ENCODE measurements at regions not wholly inside any gene's neighbourhood (a gene's known extent, or its start where the extent isn't known, plus 50 kb on each side); places are given as distances from the start of the nearest gene placed in this dataset.
"Not testable (repeated sequence)": the region's sequence is repeated elsewhere in the genome, so short reads cannot be mapped to it uniquely, and the experiment has no call there.

- no peak for DNase-seq (ENCODE audit: low spot score)
Measured at GRCh38 chr4:23956601-23957364, 66.9 kb upstream of the PPARGC1A start.

DNA sequence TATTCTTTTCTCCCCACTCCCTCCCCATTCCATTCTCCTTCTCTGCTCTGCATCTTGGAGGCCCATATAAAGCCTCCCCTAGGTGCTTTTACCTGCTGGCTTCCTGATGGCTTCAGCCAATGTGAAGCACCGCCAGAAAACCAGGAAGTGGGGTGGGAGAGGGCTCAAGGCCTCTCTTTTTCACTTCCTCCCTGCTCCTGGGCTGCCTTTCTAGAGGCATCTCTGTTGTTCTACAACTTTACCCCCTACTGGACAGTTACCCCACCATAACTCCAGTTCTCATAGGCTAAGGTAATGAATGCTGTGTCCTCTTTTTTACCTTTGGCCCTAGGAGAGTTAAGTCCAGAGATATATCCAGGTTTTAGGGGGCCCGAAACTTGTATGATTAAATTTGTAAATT, 62.4 kb upstream of the PPARGC1A start:
- DNase-seq (ENCODE audit: low spot score) = no peak

DNA sequence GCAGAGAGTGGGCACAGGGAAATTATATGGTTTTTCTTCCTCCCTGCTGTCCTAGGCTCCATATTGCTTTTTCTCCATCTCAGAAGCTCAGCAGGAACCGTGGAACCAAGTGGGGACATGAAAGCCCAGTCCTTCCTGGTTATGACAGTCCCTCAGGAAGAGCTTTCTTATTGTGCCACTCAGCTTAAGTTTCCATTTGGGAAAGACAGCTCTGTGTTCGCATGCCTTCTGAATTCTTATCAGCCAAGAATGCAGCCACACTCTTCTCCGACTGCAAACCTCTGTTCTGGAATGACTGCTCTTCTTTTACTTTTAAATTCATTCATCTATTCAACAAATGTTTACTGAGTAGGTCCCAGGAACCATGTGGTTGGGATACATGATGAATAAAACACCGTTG, 58.0 kb upstream of the PPARGC1A start:
- no peak for DNase-seq (ENCODE audit: low spot score)

DNA sequence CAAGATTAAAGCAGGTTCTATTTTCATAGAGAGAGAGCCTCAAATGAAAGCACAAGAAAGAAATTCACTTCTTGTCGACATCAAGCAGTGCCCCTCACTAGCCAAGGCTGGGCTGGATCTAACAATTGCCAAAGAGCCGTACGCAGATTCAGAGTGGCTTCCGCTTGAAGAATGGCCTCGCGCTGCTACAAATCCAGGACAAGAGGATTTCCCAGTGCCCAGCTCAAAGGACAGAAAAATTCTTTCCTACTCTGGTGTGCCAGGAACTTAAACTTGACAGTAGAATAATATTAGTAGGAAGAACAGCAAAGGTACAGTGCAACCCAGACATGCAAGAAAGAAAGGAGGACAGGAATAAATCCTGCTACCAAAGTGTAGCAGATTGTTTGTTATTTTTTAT, 56.5 kb upstream of the PPARGC1A start:
- no peak for DNase-seq (ENCODE audit: low spot score)

- DNase-seq (ENCODE audit: low spot score) = no peak
Measured at GRCh38 chr4:23945451-23946017, 55.7 kb upstream of the PPARGC1A start.

GRCh38 chr4:23944556-23944955, 54.7 kb upstream of the PPARGC1A start:
- DNase-seq (ENCODE audit: low spot score) = not testable (repeated sequence)

DNA sequence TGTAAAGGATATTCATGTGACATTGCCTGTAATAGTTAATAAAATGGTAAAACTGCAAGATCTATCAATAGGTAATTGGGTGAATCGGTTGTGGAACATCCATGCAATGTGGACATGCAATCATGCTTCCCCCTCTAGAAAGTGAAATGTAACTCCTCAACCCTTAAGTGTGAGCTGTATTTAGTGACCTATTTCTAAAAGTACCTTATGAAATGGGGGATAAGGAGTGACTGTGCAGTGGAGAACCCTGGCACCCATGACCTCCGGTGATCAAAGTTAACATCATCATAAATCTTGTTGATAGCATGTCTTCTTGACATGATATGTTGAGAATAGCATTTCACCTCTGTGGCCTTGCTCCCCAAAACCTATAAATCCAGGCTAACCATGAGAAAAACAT, 53.6 kb upstream of the PPARGC1A start:
- DNase-seq (ENCODE audit: low spot score) = no peak

DNA sequence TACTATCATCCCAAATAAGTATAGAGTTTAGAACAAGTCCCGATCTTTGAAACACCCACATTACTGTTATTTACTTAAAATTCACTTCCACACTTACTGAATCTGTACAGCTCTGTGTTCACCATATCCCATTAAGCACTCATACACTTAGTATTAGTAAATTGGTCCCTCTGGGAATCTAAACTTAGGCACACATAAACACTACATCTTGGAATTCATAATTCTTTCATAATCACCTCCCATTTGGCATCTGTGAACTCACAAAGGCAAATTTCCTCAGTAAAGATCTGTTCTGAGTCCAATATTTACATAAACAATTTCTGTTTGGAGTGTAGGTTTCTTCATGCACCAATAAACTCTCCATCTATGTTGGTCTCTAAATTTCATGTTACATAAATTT, 52.6 kb upstream of the PPARGC1A start:
- no peak for DNase-seq (ENCODE audit: low spot score)

Measured in D341Med (cell line).